ENCODE measurements at regions not wholly inside any gene's neighbourhood (a gene's known extent, or its start where the extent isn't known, plus 50 kb on each side); places are given as distances from the start of the nearest gene placed in this dataset.

GRCh38 chr17:33651686-33652085, 358.6 kb upstream of the ASIC2 start:
- peak; percentile 68 for DNase-seq

GRCh38 chr17:33652731-33653398, 359.8 kb upstream of the ASIC2 start:
- DNase-seq, result no peak

DNA sequence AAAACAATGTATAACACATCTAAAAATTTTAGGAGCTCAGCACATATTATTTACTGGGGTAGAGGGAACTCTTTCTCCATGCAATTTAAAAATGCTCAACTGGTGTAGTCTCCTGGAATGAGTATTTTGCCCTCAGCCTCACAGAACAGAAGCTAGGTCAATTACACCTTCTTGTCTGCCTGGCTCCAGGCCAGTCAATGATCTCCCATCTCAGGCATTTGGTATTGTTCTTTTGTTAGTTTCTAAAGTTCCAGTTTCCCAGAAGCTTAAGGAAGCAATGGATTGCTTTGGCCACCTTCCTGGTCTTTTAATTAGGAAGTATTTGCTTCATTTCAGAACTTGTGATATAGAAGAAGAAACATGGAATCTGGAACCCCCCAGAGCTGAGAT, 360.3 kb upstream of the ASIC2 start:
- DNase-seq, result no peak

GRCh38 chr17:33657181-33657580, 364.1 kb upstream of the ASIC2 start:
- DNase-seq, result peak; percentile 87

- no peak for DNase-seq
Observed at GRCh38 chr17:33661975-33662374, 368.9 kb upstream of the ASIC2 start.

GRCh38 chr17:33664116-33664840, 371.2 kb upstream of the ASIC2 start:
- peak; percentile 77 for DNase-seq

DNA sequence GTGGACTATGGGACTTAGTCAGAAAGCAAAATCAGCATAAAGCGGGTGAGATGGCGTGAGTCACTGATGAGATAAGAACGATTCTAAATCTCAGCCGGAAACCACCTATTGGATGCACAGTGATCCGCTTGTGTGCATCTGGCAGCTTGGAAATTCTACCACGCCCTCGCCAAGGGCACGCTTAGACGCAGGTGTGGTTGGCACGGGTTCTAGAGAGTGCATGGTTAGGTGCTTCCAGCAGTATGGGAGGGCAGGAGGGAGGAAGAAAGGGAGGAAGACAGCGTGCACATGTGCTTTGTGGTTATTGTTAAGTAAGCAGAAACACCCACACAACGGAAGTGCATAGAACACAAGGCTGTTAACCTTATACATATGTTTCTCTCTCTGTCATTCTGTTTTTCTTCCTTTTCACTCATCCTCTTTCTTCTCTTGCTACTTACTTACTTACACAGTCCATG, 374.0 kb upstream of the ASIC2 start:
- DNase-seq, result peak; percentile 49

GRCh38 chr17:33667671-33668070, 374.6 kb upstream of the ASIC2 start:
- DNase-seq, result peak; percentile 31

DNA sequence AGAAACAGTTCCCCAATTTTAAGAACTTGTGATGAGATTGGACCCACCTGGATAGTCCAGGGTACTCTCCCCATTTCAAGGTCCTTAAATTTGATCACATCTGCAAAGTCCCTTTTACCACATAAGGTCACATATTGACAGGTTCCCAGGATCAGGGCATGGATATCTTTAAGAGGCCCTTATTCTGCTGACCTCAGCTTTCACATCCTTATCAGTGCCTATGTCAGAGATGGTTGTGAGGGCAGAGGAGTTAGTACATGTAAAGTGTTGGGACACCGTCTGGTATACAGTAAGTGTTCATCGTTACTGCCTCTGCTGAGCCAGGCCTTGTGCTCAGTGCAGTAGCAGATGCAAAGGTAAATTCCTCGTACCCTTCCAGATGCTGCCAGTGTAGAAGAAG, 375.4 kb upstream of the ASIC2 start:
- DNase-seq, result peak; percentile 22

DNA sequence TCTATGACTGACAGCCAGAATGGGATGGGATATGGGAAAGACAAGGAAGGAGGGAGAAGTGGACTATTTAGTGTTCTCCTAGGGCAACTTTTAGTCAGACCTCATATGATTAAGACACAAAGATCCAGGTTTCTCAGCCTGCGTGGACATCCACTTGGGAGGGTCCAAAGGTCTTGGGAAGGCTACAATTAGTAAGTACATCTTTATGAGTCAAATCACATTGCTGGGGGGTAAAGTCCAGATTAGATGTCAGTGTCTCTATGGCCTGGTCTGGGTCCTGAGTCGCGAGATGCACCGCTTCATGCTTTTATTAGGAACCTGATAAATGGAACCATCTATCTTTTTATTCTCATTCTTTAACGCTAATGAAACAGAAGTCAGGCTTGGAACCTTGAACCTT, 378.4 kb upstream of the ASIC2 start:
- no peak for DNase-seq

- peak; percentile 88 for DNase-seq
Observed at GRCh38 chr17:33674685-33675084, 381.6 kb upstream of the ASIC2 start.

DNA sequence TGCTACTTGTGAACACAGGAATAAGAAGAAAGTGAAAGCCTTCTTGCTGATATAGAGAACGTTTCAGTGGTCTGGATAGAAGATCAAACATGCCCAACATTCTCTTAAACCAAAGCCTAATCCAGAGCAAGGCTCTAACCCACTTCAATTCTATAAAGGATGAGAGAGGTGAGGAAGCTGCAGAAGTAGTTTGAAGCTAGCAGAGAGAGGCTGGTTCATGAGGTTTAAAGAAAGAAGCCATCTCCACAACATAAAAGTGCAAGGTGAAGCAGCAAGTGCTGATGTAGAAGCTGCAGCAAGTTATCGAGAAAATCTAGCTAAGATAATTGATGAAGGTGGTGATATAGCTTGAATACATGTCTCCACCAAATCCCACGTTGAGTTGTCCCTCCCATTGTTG, 383.3 kb upstream of the ASIC2 start:
- DNase-seq, result no peak

DNA sequence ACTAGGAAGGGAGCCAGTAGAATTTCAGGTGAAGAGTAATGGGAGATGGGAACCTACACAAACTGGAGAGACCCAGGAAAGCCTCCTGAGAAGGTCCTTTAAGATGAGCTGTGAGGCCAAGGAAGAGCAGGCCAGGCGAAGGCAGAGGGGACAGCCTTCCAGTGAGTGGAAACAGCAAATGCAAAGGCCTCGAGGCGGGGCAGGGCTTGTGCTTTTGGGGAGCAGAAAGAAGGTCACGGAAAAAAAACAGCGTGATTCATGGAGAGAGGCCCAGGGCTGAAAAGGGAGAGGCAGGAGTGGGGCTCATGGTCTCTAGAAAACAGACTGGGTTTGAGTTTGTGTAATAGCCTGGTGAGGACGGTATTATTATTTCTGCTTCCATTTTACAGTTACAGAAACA, 386.5 kb upstream of the ASIC2 start:
- DNase-seq, result no peak

GRCh38 chr17:33680472-33680871, 387.4 kb upstream of the ASIC2 start:
- DNase-seq, result no peak

- no peak for DNase-seq
Observed at GRCh38 chr17:33682599-33682998, 389.5 kb upstream of the ASIC2 start.

GRCh38 chr17:33684735-33685134, 391.6 kb upstream of the ASIC2 start:
- DNase-seq, result no peak

GRCh38 chr17:33686171-33686570, 393.1 kb upstream of the ASIC2 start:
- DNase-seq, result peak; percentile 70

DNA sequence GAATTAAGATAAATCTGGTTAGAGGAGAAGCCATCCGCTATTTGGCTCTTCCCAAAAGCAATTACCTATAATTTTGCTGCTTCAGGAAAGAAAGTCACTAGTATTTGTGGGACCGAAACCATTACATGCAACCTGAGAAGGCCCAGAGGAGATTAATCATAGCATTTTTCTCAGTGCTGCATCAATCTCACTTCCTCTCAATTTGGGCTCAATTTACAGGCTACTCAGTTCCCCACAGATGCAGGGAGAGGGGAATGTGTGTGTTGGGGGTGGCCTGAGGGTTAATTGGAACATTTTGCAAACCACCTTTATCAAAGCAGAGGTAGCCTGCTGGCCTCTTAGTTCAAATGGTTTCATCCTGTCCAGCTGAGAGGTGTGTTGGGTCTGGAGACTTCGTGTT, 394.7 kb upstream of the ASIC2 start:
- DNase-seq, result peak; percentile 24

- DNase-seq, result no peak
Observed at GRCh38 chr17:33688771-33689170, 395.7 kb upstream of the ASIC2 start.

GRCh38 chr17:33689725-33690124, 396.6 kb upstream of the ASIC2 start:
- no peak for DNase-seq

DNA sequence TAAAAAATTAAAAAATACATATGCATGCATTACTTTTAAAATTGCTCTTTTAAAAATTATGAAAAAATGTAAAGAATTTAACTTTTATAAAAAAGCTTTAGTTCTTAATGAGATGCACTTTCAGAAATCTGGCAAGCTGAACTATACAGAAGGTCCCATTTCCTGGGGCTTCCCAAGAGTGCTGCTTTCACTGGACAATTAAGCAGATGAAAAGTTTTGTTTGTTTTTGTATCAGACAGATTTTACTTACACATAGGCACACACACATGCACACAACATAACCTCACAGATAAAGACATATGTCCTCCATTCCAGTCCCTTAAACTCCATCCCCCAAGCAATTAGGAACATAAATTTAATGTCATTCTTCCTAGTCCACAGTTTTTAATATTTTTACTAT, 402.3 kb upstream of the ASIC2 start:
- DNase-seq, result peak; percentile 1

DNA sequence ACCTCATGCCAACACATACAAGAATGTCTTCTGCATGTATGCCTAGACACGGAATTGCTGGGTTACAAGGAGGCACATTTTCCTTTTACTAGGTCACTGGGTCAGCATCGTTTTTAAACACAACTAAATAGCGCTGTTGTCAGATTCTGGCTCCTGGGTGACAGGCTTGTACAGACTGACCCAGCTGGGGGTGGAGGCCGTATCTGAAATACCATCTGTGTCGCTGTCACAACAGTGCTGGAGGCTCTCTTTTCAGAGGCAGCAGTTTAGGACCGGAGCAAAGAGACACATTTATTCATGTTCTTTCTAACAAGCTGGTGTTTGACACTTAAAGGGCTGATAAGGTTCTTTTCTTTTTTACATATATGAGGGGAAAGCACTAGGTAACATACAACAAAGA, 403.0 kb upstream of the ASIC2 start:
- DNase-seq, result peak; percentile 53

- peak; percentile 19 for DNase-seq
Observed at GRCh38 chr17:33697557-33697956, 404.5 kb upstream of the ASIC2 start.

GRCh38 chr17:33701910-33702309, 408.8 kb upstream of the ASIC2 start:
- peak; percentile 37 for DNase-seq

DNA sequence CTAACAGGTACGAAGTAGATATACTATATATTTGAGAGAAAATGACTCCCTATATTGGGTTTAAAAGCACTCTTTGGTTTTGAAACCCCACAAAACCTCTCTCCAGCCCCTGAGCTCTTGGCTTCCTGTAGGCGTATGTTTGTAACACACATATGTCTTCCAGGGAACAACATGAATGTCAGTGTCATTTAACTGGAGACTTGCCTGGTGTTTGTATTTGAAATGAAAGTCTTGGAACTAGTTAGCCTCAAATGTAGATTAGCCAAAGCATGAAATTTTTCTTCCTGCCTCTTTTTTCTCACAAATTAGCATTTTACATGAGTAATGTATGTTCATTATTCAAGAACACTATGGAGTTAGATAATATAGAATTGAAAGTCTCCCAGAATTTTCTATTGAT, 411.8 kb upstream of the ASIC2 start:
- peak; percentile 8 for DNase-seq
